KG1 (cell line): ENCODE measurements at regions not wholly inside any gene's neighbourhood (a gene's known extent, or its start where the extent isn't known, plus 50 kb on each side); places are given as distances from the start of the nearest gene placed in this dataset.
"Not testable (repeated sequence)": the region's sequence is repeated elsewhere in the genome, so short reads cannot be mapped to it uniquely, and the experiment has no call there.

ENCODE experiments used
- DNase-seq: peaks from one replicate; lab custom pipeline; 2025; lab: John Stamatoyannopoulos, UW

GRCh38 chr15:59896663-59897074, 107.4 kb upstream of the FOXB1 start:
- DNase-seq = no peak

GRCh38 chr15:59894835-59895234, 109.3 kb upstream of the FOXB1 start:
- no peak for DNase-seq

GRCh38 chr15:59892985-59893384, 111.1 kb upstream of the FOXB1 start:
- no peak for DNase-seq

GRCh38 chr15:59887870-59888269, 116.2 kb upstream of the FOXB1 start:
- DNase-seq = not testable (repeated sequence)

- DNase-seq = no peak
Observed at GRCh38 chr15:59887211-59887610, 116.9 kb upstream of the FOXB1 start.

- DNase-seq = no peak
Observed at GRCh38 chr15:59886441-59886840, 117.7 kb upstream of the FOXB1 start.

- DNase-seq = no peak
Observed at GRCh38 chr15:59885832-59886231, 118.3 kb upstream of the FOXB1 start.

GRCh38 chr15:59879506-59880265, 124.4 kb upstream of the FOXB1 start:
- no peak for DNase-seq

- no peak for DNase-seq
Observed at GRCh38 chr15:59876140-59876539, 128.0 kb upstream of the FOXB1 start.

GRCh38 chr15:59873644-59874272, 130.4 kb upstream of the FOXB1 start:
- no peak for DNase-seq

GRCh38 chr15:59867086-59867855, 136.8 kb upstream of the FOXB1 start:
- no peak for DNase-seq

GRCh38 chr15:59866642-59867041, 137.5 kb upstream of the FOXB1 start:
- no peak for DNase-seq

- DNase-seq = no peak
Observed at GRCh38 chr15:59862191-59863155, 141.6 kb upstream of the FOXB1 start.

GRCh38 chr15:59847968-59848367, 156.1 kb upstream of the FOXB1 start:
- no peak for DNase-seq

GRCh38 chr15:59845942-59846499, 156.9 kb upstream of the BNIP2 start:
- DNase-seq = no peak

GRCh38 chr15:59843609-59844008, 154.5 kb upstream of the BNIP2 start:
- DNase-seq = no peak

GRCh38 chr15:59841036-59841435, 151.9 kb upstream of the BNIP2 start:
- no peak for DNase-seq

GRCh38 chr15:59839906-59840305, 150.8 kb upstream of the BNIP2 start:
- no peak for DNase-seq

GRCh38 chr15:59838900-59839299, 149.8 kb upstream of the BNIP2 start:
- DNase-seq = no peak

- DNase-seq = no peak
Observed at GRCh38 chr15:59835776-59836175, 146.7 kb upstream of the BNIP2 start.

- DNase-seq = no peak
Observed at GRCh38 chr15:59834528-59834927, 145.4 kb upstream of the BNIP2 start.
